Smooth muscle cell (in vitro differentiated cells): ENCODE measurements at regions not wholly inside any gene's neighbourhood (a gene's known extent, or its start where the extent isn't known, plus 50 kb on each side); places are given as distances from the start of the nearest gene placed in this dataset.

Experiments
- DNase-seq: peaks from one replicate; lab custom pipeline; 2025; ENCODE audit not compliant: unreplicated experiment; lab: John Stamatoyannopoulos, UW
- H2AFZ ChIP-seq: fragments of 200-600 bp; sonication (generic); 2 replicates; pipeline ENCODE4 v1.6.0; 2016; ENCODE audit warnings: antibody characterized with exemption, low read depth, mild to moderate bottlenecking
- H3F3A ChIP-seq: fragments of 200-600 bp; sonication (generic); 2 replicates; pipeline ENCODE4 v1.6.0; 2017; ENCODE audit warnings: antibody characterized with exemption, low read depth
- H3K27ac ChIP-seq: fragments of 200-600 bp; sonication (generic); 2 replicates; pipeline ENCODE4 v1.5.1; 2016; ENCODE audit warnings: low read depth, mild to moderate bottlenecking
- H3K27me3 ChIP-seq: fragments of 200-600 bp; sonication (generic); 2 replicates; pipeline ENCODE4 v1.6.1; 2016; ENCODE audit warnings: low read depth, mild to moderate bottlenecking
- H3K36me3 ChIP-seq: fragments of 200-600 bp; sonication (generic); 2 replicates; pipeline ENCODE4 v1.5.1; 2016; ENCODE audit warnings: low read depth
- H3K4me1 ChIP-seq: fragments of 200-600 bp; sonication (generic); 2 replicates; pipeline ENCODE4 v1.5.1; 2016; ENCODE audit warnings: low read depth
- H3K4me2 ChIP-seq: fragments of 200-600 bp; sonication (generic); 2 replicates; pipeline ENCODE4 v1.6.0; 2016; ENCODE audit warnings: mild to moderate bottlenecking
- H3K4me3 ChIP-seq: fragments of 200-600 bp; sonication (generic); 2 replicates; pipeline ENCODE4 v1.5.1; 2016; ENCODE audit warnings: mild to moderate bottlenecking
- H3K79me2 ChIP-seq: fragments of 200-600 bp; sonication (generic); 2 replicates; pipeline ENCODE4 v1.6.0; 2016; ENCODE audit warnings: low read depth, mild to moderate bottlenecking
- H3K9ac ChIP-seq: fragments of 200-600 bp; sonication (generic); 2 replicates; pipeline ENCODE4 v1.6.0; 2016; ENCODE audit warnings: low read depth
- H3K9me3 ChIP-seq: fragments of 200-600 bp; sonication (generic); replicated peaks from 2 replicates; pipeline ENCODE4 v1.5.1; 2016; ENCODE audit warnings: low read depth
- H4K20me1 ChIP-seq: fragments of 200-600 bp; sonication (generic); 2 replicates; pipeline ENCODE4 v1.6.0; 2016; ENCODE audit warnings: low read depth
- WGBS: methylation state at CpG from one replicate; pipeline ENCODE4 v1.1.7; 2016; ENCODE audit warnings: low lambda C conversion rate; 5-methylcytosine and 5-hydroxymethylcytosine counted together
- TF ChIP-seq, protein P1 (sequence below): fragments of 200-600 bp; sonication (generic); IDR thresholded peaks from 2 replicates; pipeline ENCODE4 v1.5.1; 2017; ENCODE audit warnings: borderline replicate concordance, mild to moderate bottlenecking, antibody characterized with exemption; ENCODE audit not compliant: insufficient read depth, poor library complexity, severe bottlenecking

DNA sequence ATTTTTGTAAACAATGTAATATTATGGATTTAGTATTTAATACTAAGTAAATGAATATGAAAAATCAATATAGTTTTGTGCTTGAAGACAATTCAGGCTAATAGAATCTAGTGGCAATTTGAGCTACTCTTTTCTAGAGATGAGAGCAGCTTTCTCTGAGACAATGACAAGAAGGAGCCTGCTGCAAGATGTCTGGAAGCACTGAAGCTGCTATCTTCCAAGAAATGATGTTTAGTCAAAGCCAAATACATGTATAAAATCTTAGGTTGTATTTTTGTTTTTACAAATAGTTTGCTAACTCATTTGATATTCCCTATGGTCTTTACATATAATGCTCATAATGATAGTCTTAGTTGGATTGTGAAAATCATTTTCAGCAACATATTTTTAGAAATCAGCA, 103.9 kb upstream of the COL24A1 start:
- Histone ChIP-seq H3K27me3 (no peaks in the 10 kb centered on the region), H4K20me1 (no peaks in the 10 kb centered on the region), H3K79me2 (no peaks in the 10 kb centered on the region), H3K9ac (no peak overlapping the region), H3K4me2 (no peak overlapping the region), H3K4me1 (peaks cover 18% of the 10 kb centered on the region), H3K27ac (no peak overlapping the region), H3K9me3 (no peaks in the 10 kb centered on the region), H3K4me3 (no peak overlapping the region), H3F3A (peaks cover 5% of the 10 kb centered on the region), H3K36me3 (no peaks in the 10 kb centered on the region), H2AFZ (no peak overlapping the region)
- DNase-seq, result no peak
- TF ChIP-seq, protein P1, sequence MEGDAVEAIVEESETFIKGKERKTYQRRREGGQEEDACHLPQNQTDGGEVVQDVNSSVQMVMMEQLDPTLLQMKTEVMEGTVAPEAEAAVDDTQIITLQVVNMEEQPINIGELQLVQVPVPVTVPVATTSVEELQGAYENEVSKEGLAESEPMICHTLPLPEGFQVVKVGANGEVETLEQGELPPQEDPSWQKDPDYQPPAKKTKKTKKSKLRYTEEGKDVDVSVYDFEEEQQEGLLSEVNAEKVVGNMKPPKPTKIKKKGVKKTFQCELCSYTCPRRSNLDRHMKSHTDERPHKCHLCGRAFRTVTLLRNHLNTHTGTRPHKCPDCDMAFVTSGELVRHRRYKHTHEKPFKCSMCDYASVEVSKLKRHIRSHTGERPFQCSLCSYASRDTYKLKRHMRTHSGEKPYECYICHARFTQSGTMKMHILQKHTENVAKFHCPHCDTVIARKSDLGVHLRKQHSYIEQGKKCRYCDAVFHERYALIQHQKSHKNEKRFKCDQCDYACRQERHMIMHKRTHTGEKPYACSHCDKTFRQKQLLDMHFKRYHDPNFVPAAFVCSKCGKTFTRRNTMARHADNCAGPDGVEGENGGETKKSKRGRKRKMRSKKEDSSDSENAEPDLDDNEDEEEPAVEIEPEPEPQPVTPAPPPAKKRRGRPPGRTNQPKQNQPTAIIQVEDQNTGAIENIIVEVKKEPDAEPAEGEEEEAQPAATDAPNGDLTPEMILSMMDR, result no peak

DNA sequence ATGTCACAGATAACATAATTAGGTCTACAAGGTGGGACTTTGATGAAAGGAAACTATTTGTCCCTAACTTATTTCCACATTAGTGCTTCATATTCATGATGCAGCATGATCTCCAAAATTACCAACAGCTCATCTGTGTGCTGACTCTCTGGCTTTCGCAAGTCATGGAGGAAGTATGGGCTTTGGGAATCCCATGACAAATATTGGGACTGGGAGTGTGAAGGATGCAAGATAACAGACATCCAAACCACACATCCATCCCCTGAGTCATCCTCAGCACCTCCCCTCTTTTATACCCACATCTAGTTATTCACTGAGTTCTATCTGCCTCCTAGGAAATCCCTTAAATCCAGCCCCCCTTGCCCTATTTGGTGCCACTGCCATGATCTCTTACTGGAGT, 102.8 kb upstream of the COL24A1 start:
- H3K4me3 ChIP-seq, result no peak overlapping the region
- H3K27ac ChIP-seq, result peak overlapping the region; percentile 83
- H3K4me2 ChIP-seq, result peak overlapping the region; percentile 53
- H3K36me3 ChIP-seq, result no peaks in the 10 kb centered on the region
- no peaks in the 10 kb centered on the region for H4K20me1 ChIP-seq
- 20% methylated on average over 1 of the region's 1 CpG for WGBS
- no peaks in the 10 kb centered on the region for H3K79me2 ChIP-seq
- peaks cover 5% of the 10 kb centered on the region for H3F3A ChIP-seq
- no peak overlapping the region for H2AFZ ChIP-seq
- TF ChIP-seq, protein P1, result no peak
- peak overlapping the region; percentile 54 for H3K9ac ChIP-seq
- no peak for DNase-seq
- H3K4me1 ChIP-seq, result peaks cover 18% of the 10 kb centered on the region
- no peaks in the 10 kb centered on the region for H3K27me3 ChIP-seq
- no peaks in the 10 kb centered on the region for H3K9me3 ChIP-seq

- DNase-seq, result no peak
- H3K79me2 ChIP-seq, result no peaks in the 10 kb centered on the region
- no peak overlapping the region for H3K4me3 ChIP-seq
- H4K20me1 ChIP-seq, result no peaks in the 10 kb centered on the region
- H3K27me3 ChIP-seq, result no peaks in the 10 kb centered on the region
- no peaks in the 10 kb centered on the region for H3K36me3 ChIP-seq
- H3K9me3 ChIP-seq, result no peaks in the 10 kb centered on the region
- WGBS, result 25% methylated on average over 1 of the region's 1 CpG
- H3F3A ChIP-seq, result peaks cover 5% of the 10 kb centered on the region
- TF ChIP-seq, protein P1, result no peak
- peak overlapping the region; percentile 83 for H3K27ac ChIP-seq
- peak overlapping the region; percentile 54 for H3K9ac ChIP-seq
- H2AFZ ChIP-seq, result no peak overlapping the region
- peaks cover 18% of the 10 kb centered on the region for H3K4me1 ChIP-seq
- peak overlapping the region; percentile 53 for H3K4me2 ChIP-seq
Observed at GRCh38 chr1:86258101-86258500, 101.5 kb upstream of the COL24A1 start.

- H3K79me2 ChIP-seq, result no peaks in the 10 kb centered on the region
- 86% methylated on average over 6 of the region's 6 CpGs for WGBS
- H4K20me1 ChIP-seq, result no peaks in the 10 kb centered on the region
- no peak overlapping the region for H3K4me3 ChIP-seq
- no peak overlapping the region for H2AFZ ChIP-seq
- H3K27ac ChIP-seq, result no peak overlapping the region
- H3K4me1 ChIP-seq, result no peaks in the 10 kb centered on the region
- DNase-seq, result no peak
- no peak overlapping the region for H3K9ac ChIP-seq
- H3K27me3 ChIP-seq, result no peaks in the 10 kb centered on the region
- TF ChIP-seq, protein P1, result no peak
- no peaks in the 10 kb centered on the region for H3K9me3 ChIP-seq
- H3K36me3 ChIP-seq, result no peaks in the 10 kb centered on the region
- H3F3A ChIP-seq, result no peaks in the 10 kb centered on the region
- no peak overlapping the region for H3K4me2 ChIP-seq
Observed at GRCh38 chr1:86247597-86248279, 91.2 kb upstream of the COL24A1 start.
